Stimulated activated CD8-positive, alpha-beta memory T cell treated with anti-CD3 and anti-CD28 coated beads, Interleukin-2, amount 100 ng/mL, for 48 hours (primary cell): ENCODE measurements at regions not wholly inside any gene's neighbourhood (a gene's known extent, or its start where the extent isn't known, plus 50 kb on each side); places are given as distances from the start of the nearest gene placed in this dataset.
A peak's percentile ranks its signal among the peaks of the same experiment; 100 is the strongest.

ENCODE experiments used
- DNase-seq, 2 donors: peaks; one replicate each; pipeline ENCODE4 v3.0.0-alpha.2; 2020; ENCODE audit warnings: low read depth in 2 of 2

DNA sequence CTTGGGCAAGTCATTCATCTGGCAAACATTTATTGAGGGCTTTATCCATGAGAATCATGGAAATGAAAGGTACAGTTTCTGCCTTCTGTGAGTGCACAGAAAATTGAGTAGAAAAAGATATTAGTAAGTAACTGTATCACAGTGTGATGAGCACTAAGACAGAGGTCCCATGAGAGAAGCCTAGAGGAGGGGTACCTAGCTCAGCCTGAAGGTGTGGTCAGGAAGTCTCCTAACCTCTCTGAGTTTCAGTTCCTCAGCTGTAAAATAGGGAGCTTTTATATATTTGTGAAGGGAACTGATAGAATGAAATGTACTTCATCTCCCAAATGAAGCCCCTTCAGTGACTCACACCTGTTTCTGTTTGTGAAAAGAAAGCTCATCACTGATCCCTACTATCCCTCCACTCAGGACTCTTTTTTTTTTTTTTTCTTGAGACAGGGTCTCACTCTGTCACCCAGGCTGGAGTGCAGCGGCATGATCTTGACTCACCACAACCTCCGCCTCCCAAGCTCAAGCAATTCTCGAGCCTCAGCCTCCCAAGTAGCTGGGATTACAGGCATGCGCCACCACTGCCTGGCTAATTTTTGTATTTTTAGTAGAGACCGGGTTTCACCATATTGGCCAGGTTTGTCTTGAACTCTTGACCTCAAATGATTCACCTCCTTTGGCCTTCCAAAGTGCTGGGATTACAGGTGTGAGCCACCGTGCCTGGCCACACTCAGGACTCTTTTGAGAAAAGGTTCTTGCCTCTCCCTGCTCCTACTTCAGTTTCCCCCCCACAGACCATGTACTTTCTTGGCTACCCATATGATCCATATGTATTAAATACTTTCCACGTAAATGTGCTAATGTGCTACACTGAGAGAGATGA lies 93.7 kb upstream of the FUT8 start:
- no peak for DNase-seq

DNA sequence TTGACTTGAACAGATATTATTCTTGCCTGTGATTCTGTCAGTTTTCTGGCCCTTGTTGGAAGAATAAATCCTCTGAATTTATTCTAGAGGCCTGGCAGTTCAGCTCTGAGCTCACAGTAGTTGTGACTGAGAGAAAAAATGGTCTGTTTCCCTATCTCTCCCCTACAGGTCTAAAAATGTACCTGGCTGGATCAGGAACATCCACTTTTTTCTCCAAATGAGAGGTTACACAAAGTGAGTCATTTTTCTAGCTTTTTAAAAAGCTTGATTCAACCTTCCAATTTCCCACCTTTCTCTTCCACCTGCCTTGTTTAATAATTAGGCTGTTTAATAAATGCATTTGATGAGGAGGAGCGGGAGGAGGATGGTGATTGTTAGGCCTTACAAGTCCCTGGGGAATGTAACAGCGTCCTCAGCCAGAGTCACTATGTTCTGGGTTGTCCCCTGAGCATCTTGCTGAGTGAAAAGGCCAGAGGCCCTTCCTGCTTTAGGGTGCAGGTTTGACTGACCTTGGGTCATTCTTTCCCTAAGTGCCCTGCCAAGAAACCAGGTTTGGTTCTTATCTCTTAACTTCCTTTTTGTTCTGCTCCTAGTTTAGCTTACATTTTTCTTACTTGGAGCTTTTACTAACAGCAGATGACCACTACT lies 91.7 kb upstream of the FUT8 start:
- no peak for DNase-seq

GRCh38 chr14:65321370-65321875 lies 91.1 kb upstream of the FUT8 start:
- DNase-seq = no peak

GRCh38 chr14:65329481-65329880 lies 83.0 kb upstream of the FUT8 start:
- no peak for DNase-seq

DNA sequence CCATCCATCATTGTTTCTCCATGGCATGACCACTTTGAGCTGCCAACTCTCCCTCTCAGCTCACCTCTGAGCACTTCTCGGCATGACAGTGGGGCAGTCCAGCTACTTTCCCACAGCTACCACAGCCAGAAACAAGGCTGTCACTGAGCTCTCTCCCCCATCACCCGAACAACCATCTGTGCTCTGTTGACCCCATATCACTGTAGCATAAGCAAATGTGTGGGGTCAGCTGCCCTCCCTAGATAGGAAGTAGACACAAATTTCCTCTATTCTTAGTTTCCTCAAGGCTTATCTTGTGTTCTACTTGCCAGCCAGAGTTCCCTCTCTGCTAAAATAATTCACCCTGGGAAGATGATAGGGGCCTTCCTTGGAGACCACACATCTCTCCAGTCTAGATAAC lies 82.6 kb upstream of the FUT8 start:
- DNase-seq = no peak

DNA sequence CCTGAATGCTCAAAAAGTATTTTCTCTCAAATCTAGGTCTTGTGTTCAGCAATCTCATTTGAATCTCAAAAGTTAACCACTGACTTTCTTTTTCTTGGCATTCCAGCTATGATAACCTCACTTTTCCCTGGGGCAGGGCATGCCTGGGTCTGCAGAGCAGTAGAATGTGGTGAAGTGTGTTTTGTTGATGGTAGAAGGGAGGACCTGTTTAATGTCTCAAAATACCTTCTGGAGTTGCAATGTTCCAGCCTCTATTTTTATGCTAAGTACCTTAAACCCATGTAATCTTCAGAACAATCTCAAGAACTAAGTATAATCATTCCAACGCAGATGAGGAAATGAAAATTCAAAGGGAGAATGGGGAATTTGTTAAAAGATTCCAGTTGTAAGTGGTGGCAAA lies 82.1 kb upstream of the FUT8 start:
- DNase-seq = no peak

DNA sequence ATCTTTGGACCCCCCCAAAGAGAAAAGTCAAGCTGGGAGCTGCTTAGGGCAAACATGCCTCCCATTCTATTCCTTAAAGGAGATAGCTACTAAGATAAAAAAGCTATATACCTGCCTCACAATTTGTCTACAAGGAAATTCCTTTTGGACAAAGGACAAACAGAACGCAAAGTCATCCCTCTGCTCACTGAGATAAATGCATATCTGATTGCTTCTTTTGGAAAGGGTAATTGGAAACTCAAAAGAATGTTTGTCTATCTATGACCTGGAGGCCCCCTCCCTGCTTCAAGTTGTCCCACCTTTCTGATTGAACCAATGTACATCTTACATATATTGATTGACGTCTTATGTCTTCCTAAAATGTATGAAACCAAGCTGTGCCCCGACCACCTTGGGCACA lies 80.9 kb upstream of the FUT8 start:
- no peak for DNase-seq

DNA sequence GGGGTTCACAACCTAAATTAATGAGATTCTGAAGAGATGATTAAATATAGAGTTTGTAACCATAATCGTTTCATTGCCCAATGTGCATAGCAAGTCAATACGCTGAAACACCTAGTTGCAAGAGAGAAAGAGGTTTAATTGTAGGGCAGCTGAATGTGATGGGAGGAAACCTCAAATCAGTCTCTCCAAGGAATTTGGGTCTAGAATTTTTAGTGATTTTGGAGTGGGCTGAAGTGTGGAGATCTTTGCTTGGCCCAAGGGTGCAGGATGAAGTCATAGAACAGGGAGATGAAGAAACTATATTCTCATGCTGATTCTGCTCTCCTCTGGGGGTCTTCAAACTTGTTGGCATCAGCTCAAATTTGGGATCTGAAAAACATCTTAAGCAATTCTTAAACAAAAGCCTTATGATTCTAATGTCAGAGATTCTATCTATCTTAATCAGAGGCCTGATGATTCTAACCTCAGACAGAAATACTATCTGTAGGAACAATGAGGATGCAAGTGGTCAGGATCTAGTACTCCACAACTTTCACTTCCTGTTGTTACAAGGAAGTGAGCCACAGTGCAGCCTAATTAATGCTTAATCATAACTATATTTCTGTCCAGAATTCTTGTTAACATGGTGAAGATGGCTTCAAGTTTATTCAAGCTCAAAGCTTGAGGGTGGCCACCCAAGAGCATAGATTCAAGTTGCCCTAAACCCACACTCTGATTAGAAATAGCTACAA lies 80.2 kb upstream of the FUT8 start:
- DNase-seq = no peak

DNA sequence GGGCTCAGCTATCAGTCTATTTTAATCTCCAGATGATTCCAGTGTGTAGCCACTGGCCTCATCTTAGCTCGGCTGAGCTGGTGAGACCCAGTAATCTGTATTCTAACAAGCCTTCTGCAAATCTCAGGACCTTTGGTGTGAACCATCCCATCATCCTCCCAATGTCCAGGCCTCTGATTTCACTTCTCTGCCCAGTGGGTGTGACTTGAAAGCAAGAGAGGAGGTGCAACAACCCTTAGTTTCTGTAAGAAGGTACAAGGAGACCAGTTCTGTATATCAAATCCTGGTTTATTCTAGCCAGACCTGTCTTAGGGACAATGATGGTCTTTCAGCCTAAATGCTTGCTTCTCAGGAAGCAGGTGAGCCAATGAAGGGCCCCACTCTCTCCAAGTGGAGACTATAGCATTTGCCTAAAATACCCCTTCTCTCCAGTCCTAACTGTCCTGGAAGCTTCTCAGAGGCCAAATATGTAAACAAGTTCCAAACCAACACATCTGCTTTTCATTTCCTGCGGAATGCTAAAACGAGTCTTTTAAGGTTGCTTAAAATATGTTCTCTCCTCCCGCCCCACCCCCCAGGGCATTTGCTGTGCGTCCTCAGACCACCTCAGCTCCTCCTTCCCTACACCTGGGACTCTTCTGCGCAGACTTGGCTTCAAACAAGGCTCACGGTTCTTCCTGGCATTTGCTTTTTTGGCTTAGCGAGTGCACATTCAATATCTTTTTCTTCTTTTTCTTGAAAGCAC lies 78.4 kb upstream of the FUT8 start:
- no peak for DNase-seq

GRCh38 chr14:65334765-65335410 lies 77.6 kb upstream of the FUT8 start:
- no peak for DNase-seq

GRCh38 chr14:65335411-65335947 lies 77.1 kb upstream of the FUT8 start:
- DNase-seq = no peak

GRCh38 chr14:65336191-65336591 lies 76.3 kb upstream of the FUT8 start:
- peak in 1 of 2 donors; percentile 41 for DNase-seq

- no peak for DNase-seq
These were observed 72.7 kb upstream of the FUT8 start for GRCh38 chr14:65339866-65340265.

DNA sequence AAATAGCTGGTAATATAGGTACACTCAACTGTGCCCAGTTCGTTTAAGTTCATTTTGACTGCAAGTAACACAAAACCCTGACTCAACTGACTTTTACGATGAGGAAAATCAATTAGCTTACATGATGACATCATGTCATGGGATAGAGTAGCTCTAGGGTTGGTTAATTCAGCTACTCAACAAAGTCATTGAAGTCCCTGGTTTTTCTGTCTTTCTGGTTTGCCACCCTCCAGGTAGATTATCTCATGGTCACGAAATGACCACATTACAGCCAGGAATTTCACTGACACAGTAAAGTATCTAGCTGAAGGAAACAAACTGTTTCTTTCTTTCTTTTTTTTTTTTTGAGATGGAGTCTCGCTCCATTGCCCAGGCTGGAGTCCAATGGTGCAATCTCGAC lies 68.5 kb upstream of the FUT8 start:
- DNase-seq = no peak

- no peak for DNase-seq
These were observed 67.3 kb upstream of the FUT8 start for GRCh38 chr14:65345266-65345665.

- no peak for DNase-seq
These were observed 66.1 kb upstream of the FUT8 start for GRCh38 chr14:65346474-65346873.

GRCh38 chr14:65346895-65347294 lies 65.6 kb upstream of the FUT8 start:
- DNase-seq = no peak

DNA sequence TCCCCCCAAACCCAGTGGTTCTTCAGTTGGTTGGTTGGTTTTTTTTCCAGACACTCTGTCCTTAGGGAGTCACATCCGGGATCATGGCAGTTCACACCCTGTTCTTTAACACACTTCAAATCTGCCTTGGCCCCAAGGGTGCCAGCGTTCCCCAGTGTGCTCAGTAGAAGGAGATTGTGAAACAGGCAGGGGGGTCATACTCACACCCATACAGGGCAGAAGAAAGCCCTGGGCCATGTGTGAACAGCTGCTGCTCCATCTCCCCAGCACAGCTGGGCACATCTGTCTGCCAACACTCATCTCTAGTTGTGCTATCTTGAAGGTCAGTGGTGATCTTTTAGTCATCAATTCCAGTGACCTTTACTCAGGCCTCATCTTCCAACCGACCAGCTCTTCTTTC lies 64.4 kb upstream of the FUT8 start:
- no peak for DNase-seq

DNA sequence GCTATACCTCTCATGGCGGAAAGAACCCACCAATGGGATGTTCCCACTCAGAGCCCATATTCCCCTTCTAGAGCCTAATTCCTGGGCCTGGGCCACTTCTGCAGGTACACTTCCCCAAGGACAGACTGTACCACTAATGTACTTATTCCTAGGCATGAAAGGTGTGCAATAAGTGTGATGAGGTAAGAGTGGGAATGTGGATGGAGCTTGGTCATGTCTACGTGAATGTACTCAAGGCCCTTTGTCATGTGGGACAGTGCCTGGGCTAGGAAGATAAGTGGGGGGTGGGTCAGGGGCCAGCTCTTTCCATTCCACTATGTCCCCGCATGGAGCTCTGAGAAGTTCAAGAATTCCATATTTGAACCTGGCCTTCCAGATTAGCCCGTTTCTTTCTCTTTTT lies 63.4 kb upstream of the FUT8 start:
- no peak for DNase-seq

- DNase-seq = no peak
These were observed 60.9 kb upstream of the FUT8 start for GRCh38 chr14:65351493-65352194.
